IMR-90 (cell line): ENCODE measurements at regions not wholly inside any gene's neighbourhood (a gene's known extent, or its start where the extent isn't known, plus 50 kb on each side); places are given as distances from the start of the nearest gene placed in this dataset.

Experiments
- ATAC-seq: fragments of 200-7000 bp; cut with Tn5 transposase; 2 replicates; pipeline ENCODE4 v1.9.1; 2020; ENCODE audit warnings: low read depth, mild to moderate bottlenecking, moderate library complexity
- BruUV-seq: library from RNA; stranded (reverse); fragments of 400-500 nt; replicated peaks from 2 replicates; lab custom pipeline; 2021; lab: Mats Ljungman, UMichigan
- CTCF ChIA-PET: fragments of 300-600 bp; formaldehyde crosslinking; extraction: SDS; loops from one replicate; lab custom pipeline; 2021; ENCODE audit warnings: antibody characterized with exemption; lab: Yijun Ruan, JAX
- POLR2A ChIA-PET: fragments of 300-600 bp; sonication (Branson Sonifier 250); formaldehyde crosslinking; loops from one replicate; lab custom pipeline; 2022; ENCODE audit warnings: antibody characterized with exemption; ENCODE audit not compliant: unreplicated experiment; lab: Charles Lee
- DNase-seq: peaks from one replicate; pipeline ENCODE4 v3.0.0; 2013
- H2AFZ ChIP-seq: replicated peaks from 2 replicates; pipeline ENCODE3; 2013; ENCODE audit warnings: low read length, mild to moderate bottlenecking; ENCODE audit not compliant: poor library complexity
- H2AK5ac ChIP-seq: 2 replicates; pipeline ENCODE4 v1.6.1; 2013; ENCODE audit warnings: low read depth, low read length, inconsistent platforms
- H2AK9ac ChIP-seq: replicated peaks from 2 replicates; pipeline ENCODE3; 2013; ENCODE audit warnings: mild to moderate bottlenecking, low read depth, low read length, moderate library complexity; ENCODE audit not compliant: poor library complexity
- H2BK120ac ChIP-seq: 2 replicates; pipeline ENCODE4 v1.6.1; 2013; ENCODE audit warnings: low read depth, low read length, inconsistent platforms
- H2BK15ac ChIP-seq: 3 replicates; pipeline ENCODE4 v1.6.1; 2013; ENCODE audit warnings: low read depth, low read length, inconsistent platforms
- H2BK20ac ChIP-seq: 2 replicates; pipeline ENCODE4 v1.6.1; 2013; ENCODE audit warnings: low read depth, mild to moderate bottlenecking, inconsistent platforms, low read length, moderate library complexity
- H2BK5ac ChIP-seq: 2 replicates; pipeline ENCODE4 v1.6.1; 2013; ENCODE audit warnings: mild to moderate bottlenecking, low read depth, low read length, inconsistent platforms; ENCODE audit not compliant: poor library complexity, severe bottlenecking
- H3K14ac ChIP-seq: replicated peaks from 2 replicates; pipeline ENCODE4 v1.6.1; 2013; ENCODE audit warnings: low read depth, low read length, inconsistent platforms
- H3K18ac ChIP-seq: 2 replicates; pipeline ENCODE4 v1.6.1; 2013; ENCODE audit warnings: low read depth, low read length, control low read depth
- H3K23ac ChIP-seq: 2 replicates; pipeline ENCODE4 v1.6.1; 2013; ENCODE audit warnings: low read depth, low read length, inconsistent platforms
- H3K27ac ChIP-seq: 2 replicates; pipeline ENCODE4 v1.5.1; 2013; ENCODE audit warnings: mild to moderate bottlenecking, control low read depth, low read length; ENCODE audit not compliant: insufficient read depth
- H3K27me3 ChIP-seq: 2 replicates; pipeline ENCODE4 v1.6.1; 2013; ENCODE audit warnings: low read length; ENCODE audit not compliant: control insufficient read depth, insufficient read depth
- H3K36me3 ChIP-seq: 2 replicates; pipeline ENCODE4 v1.6.1; 2013; ENCODE audit warnings: low read length, mixed read lengths; ENCODE audit not compliant: control insufficient read depth, insufficient read depth
- H3K4ac ChIP-seq: 2 replicates; pipeline ENCODE4 v1.6.1; 2013; ENCODE audit warnings: low read depth, low read length, inconsistent platforms
- H3K4me1 ChIP-seq: 2 replicates; pipeline ENCODE4 v1.6.1; 2013; ENCODE audit warnings: low read length, mixed read lengths; ENCODE audit not compliant: control insufficient read depth, insufficient read depth
- H3K4me2 ChIP-seq: 2 replicates; pipeline ENCODE4 v1.6.1; 2013; ENCODE audit warnings: low read depth, mild to moderate bottlenecking, control low read depth, low read length, moderate library complexity
- H3K4me3 ChIP-seq: 2 replicates; pipeline ENCODE4 v1.5.1; 2013; ENCODE audit warnings: low read depth, mild to moderate bottlenecking, control low read depth, low read length, moderate library complexity; ENCODE audit not compliant: insufficient read depth
- H3K56ac ChIP-seq: 2 replicates; pipeline ENCODE4 v1.6.1; 2013; ENCODE audit warnings: low read length, inconsistent platforms; ENCODE audit not compliant: insufficient read depth; ENCODE audit errors: extremely low read depth
- H3K79me1 ChIP-seq, 2 experiments: 2 replicates each; pipeline ENCODE4 v1.6.1; 2013; ENCODE audit warnings: low read length in 2 of 2, inconsistent platforms in 1 of 2, low read depth in 1 of 2
- H3K9ac ChIP-seq: 2 replicates; pipeline ENCODE4 v1.6.1; 2013; ENCODE audit warnings: low read depth, low read length, control low read depth
- H3K9me1 ChIP-seq: 2 replicates; pipeline ENCODE4 v1.6.1; 2013; ENCODE audit warnings: low read length, inconsistent platforms; ENCODE audit not compliant: insufficient read depth
- H3K9me3 ChIP-seq: 2 replicates; pipeline ENCODE4 v1.6.1; 2013; ENCODE audit warnings: low read length; ENCODE audit not compliant: control insufficient read depth, insufficient read depth
- H4K20me1 ChIP-seq: 2 replicates; pipeline ENCODE4 v1.6.1; 2013; ENCODE audit warnings: low read length, inconsistent platforms; ENCODE audit not compliant: insufficient read depth
- H4K5ac ChIP-seq: 2 replicates; pipeline ENCODE4 v1.6.1; 2013; ENCODE audit warnings: mild to moderate bottlenecking, low read depth, low read length, control low read depth
- H4K8ac ChIP-seq, 2 experiments: 2 replicates each; pipeline ENCODE4 v1.6.1; 2013; ENCODE audit warnings: low read depth in 2 of 2, low read length in 2 of 2, control low read depth in 1 of 2, inconsistent platforms in 1 of 2
- H4K91ac ChIP-seq: 2 replicates; pipeline ENCODE4 v1.6.1; 2013; ENCODE audit warnings: low read depth, low read length, inconsistent platforms; ENCODE audit not compliant: insufficient read depth
- RAD21 ChIP-seq: IDR thresholded peaks from 2 replicates; pipeline ENCODE4 v1.6.1; 2012; ENCODE audit warnings: low read length, improper control_type of control experiment
- WGBS, 2 experiments: methylation state at CpG; one replicate each; pipeline versions ENCODE4 v1.1.5 to v1.1.7; 2013; ENCODE audit warnings: missing lambda C conversion rate in 2 of 2; ENCODE audit not compliant: insufficient read length in 1 of 2; ENCODE audit errors: extremely low coverage in 2 of 2; 5-methylcytosine and 5-hydroxymethylcytosine counted together
- dilution Hi-C: fragments of 300-500 bp; cut with HindIII; formaldehyde crosslinking; loops from one replicate; pipeline ENCODE4 v1.14.3; 2018; ENCODE audit warnings: low sequenced_read_pairs; ENCODE audit not compliant: unreplicated experiment
- in situ Hi-C: fragments of 300-500 bp; cut with MboI; formaldehyde crosslinking; loops from 3 replicates; pipeline ENCODE4 v1.14.3; 2019; ENCODE audit warnings: low sequenced_read_pairs, inconsistent platforms, mixed read lengths
- intact Hi-C: fragments of 100-400 bp; cut with micrococcal nuclease; formaldehyde crosslinking; loops from 2 replicates; pipeline ENCODE4 v1.10.0; 2022

GRCh38 chr1:47650611-47651010, 212.8 kb downstream of the FOXD2 start:
- Histone ChIP-seq H4K20me1 (no peaks in the 10 kb centered on the region), H3K27me3 (no peaks in the 10 kb centered on the region), H3K27ac (no peak overlapping the region), H3K36me3 (no peaks in the 10 kb centered on the region), H3K4me2 (no peak overlapping the region), H3K79me1 (no peaks in the 10 kb centered on the region), H3K23ac (no peak overlapping the region), H3K9me3 (no peaks in the 10 kb centered on the region), H2AK9ac (no peak overlapping the region), H2AK5ac (no peak overlapping the region), H2BK120ac (no peak overlapping the region), H4K91ac (no peak overlapping the region), H3K9me1 (no peaks in the 10 kb centered on the region), H2BK20ac (no peak overlapping the region), H3K4me1 (no peaks in the 10 kb centered on the region), H3K14ac (no peak overlapping the region), H3K4me3 (no peak overlapping the region), H3K9ac (no peak overlapping the region), H4K5ac (no peak overlapping the region), H2BK15ac (no peak overlapping the region), H2AFZ (no peak overlapping the region), H3K18ac (no peak overlapping the region), H2BK5ac (no peak overlapping the region), H3K56ac (no peak overlapping the region), H3K4ac (no peak overlapping the region), H4K8ac (no peak overlapping the region)
- no TSS peak for BruUV-seq
- DNase-seq (no peak), ATAC-seq (no peak)
- CTCF ChIA-PET, result no interaction called here
- intact Hi-C loops (loop anchor here (10.0 kb wide), 1 partner anchor 564 kb away; no protein-coding TSS in a partner anchor), in situ Hi-C loops (no loop called here), dilution Hi-C loops (no loop called here)
- TF ChIP-seq RAD21, result no peak
- POLR2A ChIA-PET, result no interaction called here
- WGBS, 2 experiments, result no CpG with 5 or more reads among the region's 1 CpG
